ENCODE measurements at regions not wholly inside any gene's neighbourhood (a gene's known extent, or its start where the extent isn't known, plus 50 kb on each side); places are given as distances from the start of the nearest gene placed in this dataset.

DNA sequence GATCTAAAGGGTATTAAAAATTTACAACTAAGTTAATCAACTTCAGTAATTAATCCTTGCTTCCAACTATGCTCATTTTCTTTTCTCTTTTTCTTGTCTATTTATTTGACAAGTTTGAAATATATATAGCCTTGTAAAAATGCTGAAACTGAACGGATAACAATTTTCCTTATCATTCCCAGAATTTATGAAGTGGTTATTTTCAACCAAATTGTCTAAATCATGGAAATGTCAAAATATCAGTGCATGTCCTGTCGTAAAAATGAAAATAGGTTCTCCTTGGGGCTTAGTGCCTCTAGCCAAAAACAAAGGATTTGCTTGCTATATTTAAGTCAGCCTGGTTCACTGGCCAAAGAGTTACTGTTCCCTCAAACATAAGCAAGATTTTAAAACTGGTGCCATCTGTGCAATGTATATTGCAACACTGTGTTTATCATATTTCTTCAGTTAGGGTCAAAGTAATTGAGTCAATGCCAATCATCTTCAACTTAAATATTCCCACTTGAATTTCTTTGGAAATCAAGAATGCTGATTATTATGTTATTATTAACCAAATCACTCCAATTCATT, 798.3 kb downstream of the MAT2B start:
- TF ChIP-seq, protein P1, sequence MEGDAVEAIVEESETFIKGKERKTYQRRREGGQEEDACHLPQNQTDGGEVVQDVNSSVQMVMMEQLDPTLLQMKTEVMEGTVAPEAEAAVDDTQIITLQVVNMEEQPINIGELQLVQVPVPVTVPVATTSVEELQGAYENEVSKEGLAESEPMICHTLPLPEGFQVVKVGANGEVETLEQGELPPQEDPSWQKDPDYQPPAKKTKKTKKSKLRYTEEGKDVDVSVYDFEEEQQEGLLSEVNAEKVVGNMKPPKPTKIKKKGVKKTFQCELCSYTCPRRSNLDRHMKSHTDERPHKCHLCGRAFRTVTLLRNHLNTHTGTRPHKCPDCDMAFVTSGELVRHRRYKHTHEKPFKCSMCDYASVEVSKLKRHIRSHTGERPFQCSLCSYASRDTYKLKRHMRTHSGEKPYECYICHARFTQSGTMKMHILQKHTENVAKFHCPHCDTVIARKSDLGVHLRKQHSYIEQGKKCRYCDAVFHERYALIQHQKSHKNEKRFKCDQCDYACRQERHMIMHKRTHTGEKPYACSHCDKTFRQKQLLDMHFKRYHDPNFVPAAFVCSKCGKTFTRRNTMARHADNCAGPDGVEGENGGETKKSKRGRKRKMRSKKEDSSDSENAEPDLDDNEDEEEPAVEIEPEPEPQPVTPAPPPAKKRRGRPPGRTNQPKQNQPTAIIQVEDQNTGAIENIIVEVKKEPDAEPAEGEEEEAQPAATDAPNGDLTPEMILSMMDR (IDR thresholded peaks at IDR 0.05) = no peak

- TF ChIP-seq, protein P1 (IDR thresholded peaks at IDR 0.05) = no peak
These were observed 801.2 kb downstream of the MAT2B start for GRCh38 chr5:164306662-164307061.

DNA sequence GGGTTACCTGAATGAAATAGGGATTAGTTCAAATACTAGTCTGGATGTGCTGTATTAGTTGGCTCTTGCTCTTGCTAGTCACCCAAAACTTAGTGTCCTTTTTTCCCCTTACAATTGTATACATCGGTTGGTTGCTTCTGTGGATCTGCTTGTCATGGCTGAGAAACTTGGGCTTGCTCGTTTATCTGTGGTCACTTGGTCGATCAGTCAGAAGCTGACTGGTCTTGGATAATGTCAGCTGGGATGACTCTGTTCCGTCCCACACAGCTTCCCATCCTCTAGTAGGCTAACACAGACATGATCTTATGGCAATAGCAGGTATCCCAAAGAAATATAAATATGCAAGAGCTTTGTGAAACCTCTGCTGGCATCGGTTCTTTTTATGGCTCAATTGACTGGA, 807.4 kb downstream of the MAT2B start:
- TF ChIP-seq, protein P1 (IDR thresholded peaks at IDR 0.05) = no peak

DNA sequence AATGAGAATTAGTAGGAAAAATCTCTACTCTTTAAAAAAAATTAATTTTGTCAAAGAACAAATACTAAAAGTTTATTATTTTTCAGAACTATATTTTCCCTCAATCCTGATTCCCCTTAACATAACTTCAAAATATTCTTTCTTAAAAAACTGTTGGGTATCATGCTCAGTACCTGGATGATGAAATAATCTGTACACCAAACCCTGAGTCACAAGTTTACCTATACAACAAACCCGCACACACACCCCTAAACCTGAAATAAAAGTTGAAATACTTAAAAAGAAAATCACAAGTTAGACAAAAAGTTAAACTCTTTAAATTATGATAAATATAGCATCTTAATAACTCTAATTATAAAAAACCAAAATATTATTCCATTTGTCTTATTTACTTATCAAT, 812.3 kb downstream of the MAT2B start:
- TF ChIP-seq, protein P1 (IDR thresholded peaks at IDR 0.05) = no peak

DNA sequence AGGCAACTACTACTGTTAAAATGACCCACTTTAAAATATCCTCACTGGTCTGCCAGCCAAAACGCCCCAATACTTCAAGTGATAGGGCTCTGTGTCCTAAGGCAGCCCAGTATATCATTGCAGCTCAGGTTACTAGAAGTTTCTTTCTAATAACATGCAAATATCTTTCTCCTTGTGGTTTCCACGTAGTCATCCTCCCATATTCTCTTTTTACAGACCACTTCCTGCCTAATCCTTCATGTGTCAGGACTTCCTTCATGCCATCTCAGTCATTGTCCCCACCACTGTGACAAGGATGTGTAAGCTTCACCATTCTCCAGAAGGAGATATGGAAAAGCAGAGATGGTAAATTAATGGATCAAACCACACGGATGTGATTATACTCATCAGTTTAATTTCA, 813.7 kb downstream of the MAT2B start:
- TF ChIP-seq, protein P1 (IDR thresholded peaks at IDR 0.05) = no peak

DNA sequence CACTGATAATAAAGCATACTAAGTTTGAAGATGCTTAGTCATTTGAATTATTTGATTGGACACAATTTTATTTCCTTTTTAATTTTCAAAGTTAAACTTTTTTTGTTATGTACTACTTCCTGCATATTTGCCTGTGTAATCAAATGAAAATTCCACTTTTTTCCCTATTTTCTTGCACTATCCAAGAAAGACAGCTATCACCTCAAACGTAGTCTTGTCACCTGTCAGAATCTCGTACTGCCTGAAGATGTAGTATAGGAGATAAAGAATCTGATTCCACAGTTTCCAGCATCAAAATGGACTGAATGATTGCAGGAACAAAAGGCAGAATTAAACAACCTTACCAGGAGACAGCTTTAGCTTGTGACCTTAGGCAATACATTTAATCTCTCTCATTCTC, 818.8 kb downstream of the MAT2B start:
- TF ChIP-seq, protein P1 (IDR thresholded peaks at IDR 0.05) = no peak

GRCh38 chr5:164326219-164326618, 820.8 kb downstream of the MAT2B start:
- TF ChIP-seq, protein P1 (IDR thresholded peaks at IDR 0.05) = peak; percentile 28; the same call in 1 of the 2 replicates

Measured in LNCAP (cell line).